Gastrocnemius medialis (tissue), 4 donors: ENCODE measurements at regions not wholly inside any gene's neighbourhood (a gene's known extent, or its start where the extent isn't known, plus 50 kb on each side); places are given as distances from the start of the nearest gene placed in this dataset.

ENCODE experiments used
- POLR2A ChIP-seq, 2 donors: fragments of 450-650 bp; IDR thresholded peaks; one replicate each; pipeline ENCODE4 v1.6.1; 2017; ENCODE audit warnings: antibody characterized with exemption in 2 of 2, mild to moderate bottlenecking in 2 of 2, moderate library complexity in 2 of 2
- TF ChIP-seq, protein P1 (sequence below), 5 experiments: fragments of 450-650 bp in 3 of 5; fragments of 200-600 bp in 2 of 5; sonication (generic) in 2 of 5; IDR thresholded peaks in 4 of 5; conservative IDR thresholded peaks in 1 of 5; 1 replicate in 4 of 5; 2 replicates in 1 of 5; pipeline ENCODE4 v1.5.1; 2016 to 2019; ENCODE audit warnings: antibody characterized with exemption in 5 of 5, mild to moderate bottlenecking in 3 of 5, moderate library complexity in 3 of 5

DNA sequence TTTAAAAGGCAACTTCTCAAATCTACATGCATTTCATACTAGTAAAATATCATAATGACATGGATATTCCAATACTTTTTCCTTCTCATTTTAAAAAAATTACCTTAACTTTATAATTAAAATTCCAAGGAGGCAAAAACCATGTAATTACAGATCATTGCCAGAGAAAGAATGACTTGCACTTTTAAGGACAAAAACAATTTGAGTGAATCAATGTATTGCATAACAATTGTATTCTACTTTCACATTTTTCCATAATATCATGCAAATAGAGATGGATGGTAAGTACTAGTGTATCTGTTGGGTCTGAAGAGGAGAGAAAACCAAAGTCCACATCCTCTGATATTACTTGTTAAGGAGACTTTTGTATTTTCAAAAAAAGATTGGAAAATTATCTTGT, 89.5 kb upstream of the NCK2 start:
- TF ChIP-seq, protein P1, sequence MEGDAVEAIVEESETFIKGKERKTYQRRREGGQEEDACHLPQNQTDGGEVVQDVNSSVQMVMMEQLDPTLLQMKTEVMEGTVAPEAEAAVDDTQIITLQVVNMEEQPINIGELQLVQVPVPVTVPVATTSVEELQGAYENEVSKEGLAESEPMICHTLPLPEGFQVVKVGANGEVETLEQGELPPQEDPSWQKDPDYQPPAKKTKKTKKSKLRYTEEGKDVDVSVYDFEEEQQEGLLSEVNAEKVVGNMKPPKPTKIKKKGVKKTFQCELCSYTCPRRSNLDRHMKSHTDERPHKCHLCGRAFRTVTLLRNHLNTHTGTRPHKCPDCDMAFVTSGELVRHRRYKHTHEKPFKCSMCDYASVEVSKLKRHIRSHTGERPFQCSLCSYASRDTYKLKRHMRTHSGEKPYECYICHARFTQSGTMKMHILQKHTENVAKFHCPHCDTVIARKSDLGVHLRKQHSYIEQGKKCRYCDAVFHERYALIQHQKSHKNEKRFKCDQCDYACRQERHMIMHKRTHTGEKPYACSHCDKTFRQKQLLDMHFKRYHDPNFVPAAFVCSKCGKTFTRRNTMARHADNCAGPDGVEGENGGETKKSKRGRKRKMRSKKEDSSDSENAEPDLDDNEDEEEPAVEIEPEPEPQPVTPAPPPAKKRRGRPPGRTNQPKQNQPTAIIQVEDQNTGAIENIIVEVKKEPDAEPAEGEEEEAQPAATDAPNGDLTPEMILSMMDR (IDR thresholded peaks at IDR 0.05 in 4 of 5, conservative IDR thresholded peaks at IDR 0.05 in 1 of 5) = no peak
- no peak for TF ChIP-seq POLR2A (IDR thresholded peaks at IDR 0.05)
